Adipocyte (in vitro differentiated cells): ENCODE measurements at regions not wholly inside any gene's neighbourhood (a gene's known extent, or its start where the extent isn't known, plus 50 kb on each side); places are given as distances from the start of the nearest gene placed in this dataset.
"Not testable (repeated sequence)": the region's sequence is repeated elsewhere in the genome, so short reads cannot be mapped to it uniquely, and the experiment has no call there.

Experiments
- DNase-seq: peaks from one replicate; pipeline ENCODE4 v3.0.0-alpha.2; 2015; ENCODE audit warnings: low read depth
- H3K27me3 ChIP-seq: replicated peaks from 2 replicates; pipeline ENCODE4 v1.7.0; 2013; ENCODE audit warnings: mild to moderate bottlenecking, low read length, moderate library complexity; ENCODE audit not compliant: control insufficient read depth, insufficient read depth
- H3K36me3 ChIP-seq: 2 replicates; pipeline ENCODE4 v1.7.0; 2013; ENCODE audit warnings: low read length, mild to moderate bottlenecking, moderate library complexity; ENCODE audit not compliant: control insufficient read depth, insufficient read depth, severe bottlenecking
- H3K4me1 ChIP-seq: 2 replicates; pipeline ENCODE4 v1.7.0; 2013; ENCODE audit warnings: mild to moderate bottlenecking, low read length, moderate library complexity; ENCODE audit not compliant: control insufficient read depth, insufficient read depth
- H3K4me3 ChIP-seq: 2 replicates; pipeline ENCODE4 v1.7.0; 2013; ENCODE audit warnings: mild to moderate bottlenecking, low read length, moderate library complexity
- H3K9ac ChIP-seq: 2 replicates; pipeline ENCODE4 v1.7.0; 2013; ENCODE audit warnings: mild to moderate bottlenecking, low read length, moderate library complexity
- H3K9me3 ChIP-seq: 2 replicates; pipeline ENCODE4 v1.7.0; 2013; ENCODE audit warnings: mild to moderate bottlenecking, low read length, moderate library complexity; ENCODE audit not compliant: control insufficient read depth

- Histone ChIP-seq H3K27me3 (peaks cover 4% of the 10 kb centered on the region), H3K4me1 (peaks cover 8% of the 10 kb centered on the region), H3K9ac (no peak overlapping the region), H3K36me3 (no peaks in the 10 kb centered on the region), H3K4me3 (no peak overlapping the region), H3K9me3 (no peaks in the 10 kb centered on the region)
- DNase-seq: no peak
Observed at GRCh38 chr10:23493711-23494110, 54.8 kb downstream of the OTUD1 start.

GRCh38 chr10:23496727-23497126, 57.9 kb downstream of the OTUD1 start:
- Histone ChIP-seq H3K36me3 (no peaks in the 10 kb centered on the region), H3K9ac (no peak overlapping the region), H3K4me3 (no peak overlapping the region), H3K27me3 (peaks cover 4% of the 10 kb centered on the region), H3K9me3 (no peaks in the 10 kb centered on the region), H3K4me1 (peaks cover 7% of the 10 kb centered on the region)
- DNase-seq: no peak

GRCh38 chr10:23499372-23500132, 60.7 kb downstream of the OTUD1 start:
- DNase-seq: no peak
- Histone ChIP-seq H3K36me3 (no peaks in the 10 kb centered on the region), H3K27me3 (no peaks in the 10 kb centered on the region), H3K9me3 (no peaks in the 10 kb centered on the region), H3K4me1 (peaks cover 7% of the 10 kb centered on the region), H3K4me3 (no peak overlapping the region), H3K9ac (no peak overlapping the region)

- Histone ChIP-seq H3K9ac (no peak overlapping the region), H3K4me3 (no peak overlapping the region), H3K36me3 (no peaks in the 10 kb centered on the region), H3K27me3 (no peaks in the 10 kb centered on the region), H3K4me1 (no peaks in the 10 kb centered on the region), H3K9me3 (no peaks in the 10 kb centered on the region)
- DNase-seq: no peak
Observed at GRCh38 chr10:23505797-23506465, 67.1 kb downstream of the OTUD1 start.

- DNase-seq: peak; percentile 61
- no peaks in the 10 kb centered on the region for H3K9me3 ChIP-seq
- peaks cover 4% of the 10 kb centered on the region for H3K27me3 ChIP-seq
- H3K9ac ChIP-seq: peak overlapping the region; percentile 3
- H3K4me1 ChIP-seq: peaks cover 11% of the 10 kb centered on the region
- H3K36me3 ChIP-seq: no peaks in the 10 kb centered on the region
- no peak overlapping the region for H3K4me3 ChIP-seq
Observed at GRCh38 chr10:23512355-23513058, 73.6 kb downstream of the OTUD1 start.

- H3K36me3 ChIP-seq, H3K4me3 ChIP-seq, H3K9ac ChIP-seq, H3K27me3 ChIP-seq, DNase-seq, H3K9me3 ChIP-seq: not testable (repeated sequence)
- H3K4me1 ChIP-seq: peaks cover 11% of the 10 kb centered on the region
Observed at GRCh38 chr10:23513621-23514020, 74.7 kb downstream of the OTUD1 start.

- H3K27me3 ChIP-seq: peaks cover 4% of the 10 kb centered on the region
- H3K4me3 ChIP-seq: no peak overlapping the region
- H3K9me3 ChIP-seq: no peaks in the 10 kb centered on the region
- no peaks in the 10 kb centered on the region for H3K36me3 ChIP-seq
- DNase-seq: no peak
- H3K4me1 ChIP-seq: peaks cover 11% of the 10 kb centered on the region
- no peak overlapping the region for H3K9ac ChIP-seq
Observed at GRCh38 chr10:23514321-23514720, 75.4 kb downstream of the OTUD1 start.

- Histone ChIP-seq H3K9ac (no peak overlapping the region), H3K27me3 (peaks cover 4% of the 10 kb centered on the region), H3K4me1 (peaks cover 11% of the 10 kb centered on the region), H3K4me3 (no peak overlapping the region), H3K36me3 (no peaks in the 10 kb centered on the region), H3K9me3 (no peaks in the 10 kb centered on the region)
- peak; percentile 54 for DNase-seq
Observed at GRCh38 chr10:23516530-23516929, 77.7 kb downstream of the OTUD1 start.

- Histone ChIP-seq H3K9ac (no peak overlapping the region), H3K9me3 (no peaks in the 10 kb centered on the region), H3K4me1 (peaks cover 10% of the 10 kb centered on the region), H3K4me3 (no peak overlapping the region), H3K27me3 (peaks cover 4% of the 10 kb centered on the region), H3K36me3 (no peaks in the 10 kb centered on the region)
- DNase-seq: no peak
Observed at GRCh38 chr10:23517155-23517554, 78.3 kb downstream of the OTUD1 start.

GRCh38 chr10:23521735-23522134, 82.9 kb downstream of the OTUD1 start:
- no peaks in the 10 kb centered on the region for H3K36me3 ChIP-seq
- DNase-seq: no peak
- no peaks in the 10 kb centered on the region for H3K27me3 ChIP-seq
- peaks cover 4% of the 10 kb centered on the region for H3K4me1 ChIP-seq
- no peaks in the 10 kb centered on the region for H3K9me3 ChIP-seq
- H3K4me3 ChIP-seq: no peak overlapping the region
- H3K9ac ChIP-seq: no peak overlapping the region

- no peaks in the 10 kb centered on the region for H3K27me3 ChIP-seq
- no peak for DNase-seq
- H3K4me1 ChIP-seq: peaks cover 4% of the 10 kb centered on the region
- no peaks in the 10 kb centered on the region for H3K36me3 ChIP-seq
- no peaks in the 10 kb centered on the region for H3K9me3 ChIP-seq
- H3K4me3 ChIP-seq: no peak overlapping the region
- no peak overlapping the region for H3K9ac ChIP-seq
Observed at GRCh38 chr10:23522345-23522744, 83.5 kb downstream of the OTUD1 start.
